Forelimb muscle (tissue), 1 donor: ENCODE measurements at regions not wholly inside any gene's neighbourhood (a gene's known extent, or its start where the extent isn't known, plus 50 kb on each side); places are given as distances from the start of the nearest gene placed in this dataset.
"Not testable (repeated sequence)": the region's sequence is repeated elsewhere in the genome, so short reads cannot be mapped to it uniquely, and the experiment has no call there.

Source experiments
- DNase-seq: peaks from one replicate; pipeline ENCODE4 v3.0.0-alpha.2; 2013; ENCODE audit warnings: low read depth

DNA sequence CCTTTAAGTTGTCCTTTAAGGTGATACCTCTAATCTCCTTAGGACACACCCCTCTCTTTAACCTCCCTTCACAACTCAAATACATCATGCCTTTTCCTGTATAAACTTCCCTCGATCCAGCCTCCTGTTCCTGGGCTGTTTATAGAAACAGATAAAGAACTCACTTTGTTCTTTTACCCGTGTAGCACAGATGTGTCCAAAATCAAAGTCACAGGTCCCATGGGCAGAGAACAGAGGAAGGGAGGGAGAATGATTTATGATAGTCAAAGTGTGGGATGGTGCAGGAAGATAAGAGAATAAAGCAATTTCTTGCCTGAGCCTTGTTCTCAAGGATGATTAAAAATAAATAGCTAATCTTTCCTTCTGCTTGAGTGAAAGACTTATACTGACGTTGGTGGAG lies 50.3 kb upstream of the CABCOCO1 start:
- no peak for DNase-seq

DNA sequence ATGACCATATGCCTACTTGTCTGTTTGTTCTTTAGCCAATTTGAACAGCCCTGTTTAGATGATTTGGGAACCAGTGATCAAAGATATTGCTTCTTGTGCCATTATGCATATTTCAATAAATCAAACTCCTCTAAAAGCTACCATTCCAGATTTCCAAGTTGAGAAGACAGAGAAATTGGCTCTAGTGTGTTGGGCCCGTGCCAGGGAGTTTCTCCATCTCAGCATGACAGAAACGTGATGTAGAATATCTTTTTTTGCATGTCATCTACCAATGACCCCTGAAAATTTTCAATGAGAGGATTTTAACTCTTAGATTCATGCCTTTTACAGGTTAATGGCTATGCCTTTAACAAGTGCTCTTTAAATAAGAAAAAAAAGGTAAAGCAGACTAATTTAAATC lies 50.7 kb upstream of the CABCOCO1 start:
- DNase-seq: no peak

DNA sequence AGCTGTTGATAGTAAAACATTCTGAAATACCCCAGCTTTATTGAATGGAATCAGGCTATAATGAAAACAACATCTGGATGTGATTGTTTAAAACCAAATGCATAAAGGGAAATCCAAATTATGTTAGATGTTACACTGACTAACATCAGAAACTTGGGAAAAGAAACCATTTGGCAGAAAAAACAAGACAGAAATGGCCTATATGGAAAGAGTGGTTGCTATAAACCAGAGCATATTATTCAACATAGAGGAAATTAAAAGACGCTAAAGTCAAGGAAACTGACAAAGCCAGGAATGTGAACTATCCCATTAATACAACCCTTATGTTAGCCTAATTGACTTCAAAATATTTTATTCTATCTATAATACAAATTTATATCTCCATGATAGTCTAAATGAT lies 53.0 kb upstream of the CABCOCO1 start:
- DNase-seq: peak; percentile 65

DNA sequence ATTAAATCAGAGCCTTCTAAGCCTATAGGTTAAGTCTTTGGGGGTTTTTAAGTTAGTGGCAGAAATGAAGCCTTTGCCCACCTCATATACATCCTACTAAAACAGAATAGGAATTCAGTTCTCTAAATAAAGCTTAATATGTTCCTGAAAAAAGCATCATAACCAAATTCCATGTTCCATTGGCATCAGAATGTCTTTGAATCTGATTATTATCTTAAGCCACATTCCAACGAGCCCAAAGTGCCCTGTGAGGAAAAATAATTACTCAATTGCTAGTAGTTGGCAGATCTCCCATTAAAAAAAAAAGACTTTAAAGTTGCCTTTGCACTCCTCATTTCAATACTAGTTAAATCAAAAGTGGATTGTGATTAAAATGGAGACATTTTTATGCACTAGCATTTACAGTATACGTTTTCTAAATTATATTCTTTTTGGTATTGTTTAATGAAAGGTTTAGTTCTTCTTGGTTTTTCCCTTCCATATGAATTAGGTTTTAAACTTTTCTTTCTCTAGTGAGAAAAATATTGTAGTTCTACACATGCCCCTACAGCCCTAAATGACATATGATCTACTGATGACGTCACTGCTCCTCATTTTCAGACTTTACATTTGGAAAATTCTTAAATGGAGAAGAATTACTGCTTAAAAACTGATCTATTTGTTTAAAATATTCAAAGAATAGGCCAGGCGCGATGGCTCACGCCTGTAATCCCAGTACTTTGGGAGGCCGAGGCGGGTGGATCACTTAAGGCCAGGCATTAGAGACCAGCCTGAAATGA lies 54.3 kb upstream of the CABCOCO1 start:
- DNase-seq: no peak

DNA sequence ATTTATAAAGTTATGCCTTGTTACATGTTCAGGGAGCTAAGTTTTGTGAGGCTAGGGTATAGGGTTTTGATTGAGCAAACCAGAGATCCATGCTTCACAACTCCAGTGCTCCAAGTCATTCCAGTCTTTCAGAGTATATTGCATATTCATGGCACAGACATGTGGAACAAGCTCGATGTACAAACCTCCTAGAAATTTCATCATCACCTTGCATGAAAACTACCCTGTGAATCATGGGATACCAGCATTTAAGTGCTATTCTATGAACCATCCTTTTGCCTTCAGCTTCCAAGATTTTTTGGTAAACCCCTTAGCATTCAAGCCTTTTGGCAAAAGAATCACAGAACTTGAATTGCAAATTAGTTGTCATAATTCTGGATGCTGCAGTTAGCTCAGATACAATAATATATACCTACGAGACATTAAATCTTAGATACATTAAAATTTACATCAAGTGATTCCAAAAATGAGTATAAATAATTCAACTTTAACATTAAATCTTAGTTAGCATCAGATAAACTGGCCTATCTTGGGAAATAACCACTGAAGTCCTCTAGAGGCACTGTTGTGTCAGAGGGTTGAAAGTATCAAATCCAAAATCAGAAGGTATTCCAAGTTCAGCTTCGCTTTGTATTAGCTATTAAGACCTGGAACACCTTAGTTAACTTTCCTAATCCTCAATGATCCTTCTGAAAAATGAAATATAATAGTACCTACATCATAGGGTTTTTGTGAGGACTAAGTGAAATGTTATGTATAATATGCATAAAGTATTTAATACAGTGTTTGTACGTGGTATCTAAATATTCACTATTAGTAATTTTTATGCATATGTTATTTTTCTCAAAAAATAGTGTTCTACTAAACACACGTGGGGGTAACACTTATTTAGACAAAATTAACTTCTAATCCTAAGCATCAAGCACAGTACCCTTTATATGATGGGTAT lies 55.5 kb upstream of the CABCOCO1 start:
- no peak for DNase-seq

DNA sequence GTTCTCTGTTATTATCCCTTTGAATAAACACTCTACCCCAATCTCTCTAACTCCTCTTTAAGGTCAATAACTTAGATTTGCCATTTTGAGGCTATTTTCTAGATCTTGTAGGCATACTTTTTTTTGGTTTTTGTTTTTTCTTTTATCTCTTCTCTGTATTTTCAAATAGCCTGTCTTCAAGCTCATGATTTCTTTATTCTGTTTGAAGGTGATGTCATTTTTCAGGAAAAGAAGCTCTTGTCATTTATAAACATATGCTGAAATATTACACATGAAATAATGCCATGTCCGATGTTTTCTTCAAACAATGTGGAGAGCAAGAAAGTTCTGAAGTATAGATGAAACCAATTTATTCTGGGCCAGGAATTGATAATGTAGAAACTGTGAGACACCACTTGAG lies 57.5 kb upstream of the CABCOCO1 start:
- DNase-seq: no peak

DNA sequence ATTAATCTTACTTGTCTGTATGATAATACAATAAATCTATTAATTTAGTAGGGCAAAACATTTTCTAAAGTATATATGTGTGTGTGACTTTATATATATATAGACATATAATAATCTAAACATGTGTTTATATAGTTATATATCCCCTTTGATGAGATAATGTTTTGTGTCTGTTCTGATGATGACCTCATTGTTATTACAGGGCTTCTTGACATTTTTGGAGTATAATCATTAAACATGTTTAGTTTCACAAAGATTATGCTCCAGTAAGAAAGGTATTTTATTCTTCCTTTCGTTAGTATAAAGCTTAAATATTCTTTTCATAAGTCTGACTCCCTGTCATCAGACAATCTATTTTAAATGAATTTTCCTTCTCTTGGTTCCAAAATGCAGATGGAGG lies 62.3 kb upstream of the CABCOCO1 start:
- DNase-seq: no peak

DNA sequence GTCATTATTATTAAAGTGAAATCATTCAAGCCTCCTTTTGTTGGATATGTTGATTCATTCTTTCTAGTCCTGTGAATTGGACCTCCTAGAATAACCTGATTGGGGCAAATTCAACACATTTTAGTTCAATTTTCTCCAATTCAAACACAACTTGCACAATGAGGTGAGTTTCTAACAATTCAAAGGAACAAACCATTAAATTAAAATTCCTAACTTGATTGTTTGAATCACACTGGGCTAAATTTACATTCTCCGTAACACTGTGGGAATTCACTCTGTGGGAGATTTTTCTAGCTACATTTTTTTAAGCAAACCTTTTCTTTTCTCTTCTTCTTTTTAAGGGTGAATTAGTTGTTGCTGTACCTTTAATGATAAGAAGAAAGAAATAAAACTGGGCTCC lies 68.3 kb upstream of the CABCOCO1 start:
- no peak for DNase-seq

DNA sequence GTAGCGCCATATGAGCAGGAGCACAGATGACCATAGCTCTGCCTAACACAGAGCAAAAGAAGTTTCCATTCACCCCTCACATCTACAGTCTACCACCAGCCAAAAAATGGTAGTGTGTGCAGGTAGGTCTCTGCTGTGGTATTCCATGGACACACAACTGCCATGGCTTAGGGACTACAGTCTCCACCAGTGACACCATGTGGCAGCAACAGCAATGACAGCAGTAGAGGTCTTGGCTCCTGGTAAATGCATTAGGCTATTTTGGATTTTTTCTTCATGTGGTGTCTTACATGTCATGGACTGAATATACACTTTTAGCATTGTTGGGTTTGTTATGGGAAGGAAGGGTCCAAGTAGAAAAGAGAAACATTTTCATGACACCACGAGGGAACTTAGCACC lies 70.1 kb upstream of the CABCOCO1 start:
- no peak for DNase-seq

DNA sequence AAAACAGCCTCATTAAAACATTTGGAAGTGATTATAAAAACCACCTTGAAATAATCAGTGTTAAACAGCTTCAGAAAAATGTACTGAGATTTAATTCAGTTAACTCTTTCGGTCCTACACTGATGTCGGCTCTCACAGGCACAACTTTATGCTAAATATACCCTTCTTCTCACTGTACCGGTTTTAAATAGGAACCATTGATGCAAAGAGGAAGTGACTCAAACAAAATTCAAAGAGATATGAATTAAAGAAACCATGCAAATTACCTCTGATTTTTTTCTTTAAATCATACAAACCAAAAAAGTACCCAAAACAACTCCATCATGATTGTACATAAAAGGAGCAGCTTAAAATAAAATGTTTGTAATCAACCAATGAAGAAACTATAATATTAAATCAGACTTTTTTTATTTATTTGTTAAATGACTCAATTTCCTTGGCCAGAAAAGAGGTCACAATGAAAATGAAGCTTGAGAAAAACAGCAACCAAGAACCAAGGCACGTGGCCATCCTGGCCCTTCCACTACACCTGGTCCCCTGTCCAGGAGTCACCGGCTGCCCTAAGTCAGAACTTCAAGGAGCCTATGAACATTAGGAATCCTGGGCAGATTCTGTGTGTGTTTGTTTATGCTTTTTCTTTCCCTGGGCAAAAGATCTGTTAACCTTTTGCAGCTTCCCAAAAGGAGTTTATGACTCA lies 73.0 kb upstream of the CABCOCO1 start:
- DNase-seq: no peak

DNA sequence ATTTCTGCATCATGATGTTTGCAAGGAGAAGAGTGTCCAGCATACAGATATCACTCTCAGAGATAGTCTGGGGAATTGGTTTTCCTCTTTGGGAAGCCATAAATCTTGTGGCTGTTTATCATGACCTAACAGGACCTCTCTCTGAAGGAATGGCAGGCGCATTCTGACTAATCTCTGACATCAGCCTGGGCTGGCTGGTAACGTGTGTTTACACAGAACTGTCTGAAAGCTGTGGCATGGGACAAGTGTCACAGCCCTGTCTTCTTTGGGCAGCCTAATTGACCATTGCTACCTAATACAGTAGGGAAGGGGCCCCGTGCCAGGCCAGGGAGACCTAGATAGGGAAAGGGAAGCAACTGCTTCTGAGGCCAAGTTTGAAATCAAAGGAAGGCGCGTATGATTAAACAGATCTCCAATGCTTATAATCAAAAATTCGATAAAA lies 73.9 kb upstream of the CABCOCO1 start:
- DNase-seq: no peak

DNA sequence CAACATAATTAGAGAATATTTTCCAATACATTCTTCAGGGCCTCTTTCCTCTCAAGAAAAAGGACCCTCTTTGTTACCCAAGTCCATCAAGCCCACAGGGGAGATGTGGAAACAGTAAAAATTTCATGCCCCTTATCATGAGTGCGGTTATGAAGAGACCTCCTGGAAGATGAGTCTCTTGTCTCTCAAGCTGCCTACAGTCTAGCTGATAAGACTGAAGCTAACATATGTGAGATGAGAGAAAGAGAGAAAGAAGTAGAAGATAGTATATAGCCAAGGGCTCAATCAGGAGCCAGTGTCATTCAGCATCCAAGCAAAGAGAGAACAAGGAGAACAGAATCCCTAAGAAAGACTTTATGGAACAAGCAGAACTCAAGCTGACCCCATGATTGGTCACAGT lies 75.9 kb upstream of the CABCOCO1 start:
- DNase-seq: no peak

DNA sequence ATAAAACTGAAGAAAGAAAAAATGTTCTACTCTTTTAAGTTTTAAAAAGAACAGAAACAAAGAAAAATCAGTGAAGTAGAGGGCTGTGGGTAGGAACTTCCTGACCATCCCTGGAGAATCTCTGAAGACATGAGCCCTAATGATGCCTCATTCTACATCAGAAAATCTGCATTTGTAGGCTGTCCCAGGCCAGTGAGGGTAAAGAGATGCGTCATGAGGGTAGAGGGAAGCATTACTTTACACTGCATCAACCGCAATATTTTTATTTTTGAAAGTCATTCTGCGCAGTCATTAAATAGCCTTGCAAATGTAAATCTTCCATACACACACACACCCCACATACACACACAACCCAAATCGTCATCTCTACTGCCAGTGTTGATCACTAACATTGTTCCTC lies 82.1 kb upstream of the CABCOCO1 start:
- DNase-seq: no peak

DNA sequence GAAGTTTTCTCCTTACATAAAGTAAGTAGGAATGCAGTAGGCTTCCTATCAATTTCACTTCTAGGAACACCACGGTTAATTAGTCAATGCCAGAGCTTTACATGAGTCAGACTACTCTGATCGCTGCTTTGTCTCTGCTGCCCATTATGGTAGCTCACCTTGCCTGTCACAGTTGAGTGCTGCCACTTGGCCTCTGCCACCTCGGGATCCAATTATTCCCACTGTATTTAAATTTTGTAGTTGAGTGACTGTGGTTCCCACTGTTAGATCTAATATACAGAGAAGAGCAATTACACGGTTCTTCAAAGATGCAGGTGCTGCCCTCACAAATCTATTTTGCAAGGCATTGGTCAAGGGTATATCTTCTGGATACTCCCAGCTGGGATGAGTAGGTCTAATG lies 92.5 kb upstream of the CABCOCO1 start:
- DNase-seq: not testable (repeated sequence)

DNA sequence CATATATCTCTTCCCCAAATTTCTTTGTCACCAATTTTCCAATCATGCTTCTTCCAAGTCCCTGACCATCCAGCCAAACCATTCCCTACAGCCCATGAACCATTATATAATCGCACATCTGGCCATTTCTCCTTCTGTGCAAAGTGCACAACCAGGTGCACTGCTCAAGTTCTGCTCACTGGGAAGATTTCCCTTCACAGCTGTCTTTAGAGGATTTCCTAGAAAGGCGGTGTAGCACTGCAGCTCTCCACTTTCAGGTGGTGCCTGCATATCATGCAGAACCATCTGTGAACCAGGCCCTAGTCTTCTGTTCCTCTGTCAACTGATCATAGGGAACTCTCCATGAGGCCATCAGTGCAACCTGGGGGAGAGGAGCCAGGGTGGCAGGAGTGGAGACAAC lies 95.0 kb upstream of the CABCOCO1 start:
- DNase-seq: no peak

DNA sequence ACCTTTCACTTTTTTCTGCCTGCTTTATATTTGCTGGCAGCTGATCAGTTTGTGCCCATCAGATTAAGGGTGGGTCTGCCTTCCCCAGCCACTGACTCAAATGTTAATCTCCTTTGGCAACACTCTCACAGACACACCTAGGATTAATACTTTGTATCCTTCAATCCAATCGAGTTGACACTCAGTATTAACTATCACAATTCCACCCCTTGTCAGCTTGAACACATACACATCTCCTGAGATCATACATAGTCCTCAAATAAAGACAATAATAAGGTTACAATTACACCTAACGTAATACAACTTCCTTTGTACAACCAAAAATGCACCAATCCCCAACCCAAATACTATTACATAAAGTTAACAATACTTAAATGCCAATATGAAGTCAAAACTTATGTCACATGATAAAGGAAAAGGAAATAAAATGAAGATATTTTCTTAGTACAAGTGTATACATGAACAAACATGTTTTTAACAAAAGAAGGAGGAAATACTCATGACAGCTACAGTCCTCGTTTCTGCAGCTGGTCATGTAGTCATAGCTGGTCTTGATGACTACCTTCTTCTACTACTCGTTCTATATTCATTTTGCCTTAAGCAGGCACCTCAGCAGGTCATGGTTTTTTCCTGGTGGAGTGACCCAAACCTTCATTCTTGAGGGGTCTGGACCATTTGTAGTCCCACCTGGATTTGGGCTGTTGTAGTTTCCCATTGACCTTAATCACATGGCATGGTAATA lies 96.7 kb upstream of the CABCOCO1 start:
- DNase-seq: no peak

DNA sequence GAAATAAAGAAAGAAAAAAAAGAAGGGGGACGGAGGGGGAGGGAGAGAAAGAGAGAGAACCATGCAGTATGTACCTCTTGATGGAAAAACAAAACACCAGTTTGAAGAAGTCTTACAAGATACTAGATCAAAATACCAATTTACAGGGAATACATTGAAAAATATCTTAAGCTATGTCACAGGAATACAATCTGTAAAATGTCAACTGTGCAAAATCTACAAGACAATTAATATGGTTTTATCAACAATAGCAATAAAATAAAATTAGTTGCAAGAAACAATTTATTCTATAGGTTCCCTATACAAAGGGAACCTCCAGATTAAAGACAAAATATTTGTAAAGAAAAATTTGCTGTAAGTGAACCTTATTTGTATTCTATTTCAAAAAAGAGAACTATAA lies 98.3 kb upstream of the CABCOCO1 start:
- DNase-seq: no peak

DNA sequence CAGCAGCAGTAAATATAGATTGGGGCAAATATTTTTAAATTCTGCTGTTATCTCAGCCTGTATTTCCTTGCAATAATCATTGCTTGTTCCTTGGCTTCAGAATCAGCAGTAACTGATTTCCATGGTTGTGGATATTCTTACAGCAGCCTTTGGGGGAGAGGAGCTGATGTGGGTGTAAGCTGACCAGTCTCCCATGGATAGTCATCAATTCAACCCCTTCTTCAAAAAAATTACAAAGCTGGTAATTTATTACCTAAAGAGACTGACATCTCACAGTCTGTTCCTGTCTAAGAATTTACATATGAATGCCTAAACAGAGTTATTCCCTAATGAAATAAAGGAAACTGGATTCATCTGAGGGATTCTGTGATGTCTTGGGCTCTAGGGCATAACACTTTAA lies 103.1 kb upstream of the CABCOCO1 start:
- no peak for DNase-seq

DNA sequence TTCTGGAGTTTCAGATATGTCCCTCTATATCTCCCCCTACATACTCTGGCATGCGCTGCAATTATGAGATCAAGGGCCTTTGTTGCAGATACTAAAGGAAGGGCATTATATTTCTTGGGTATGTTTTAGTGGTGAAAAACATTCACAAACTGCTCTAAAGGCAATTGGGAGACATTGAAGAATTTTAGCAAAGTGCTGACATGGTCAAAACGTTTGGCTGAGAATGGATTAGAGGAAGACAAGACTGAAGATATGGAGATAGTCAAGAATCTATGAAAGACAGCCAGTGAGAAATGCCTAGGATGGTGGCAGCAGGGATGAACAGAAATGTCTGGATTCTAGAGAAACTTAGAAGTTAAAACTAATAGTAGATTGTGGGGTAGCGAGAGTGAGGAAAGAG lies 104.5 kb upstream of the CABCOCO1 start:
- no peak for DNase-seq

DNA sequence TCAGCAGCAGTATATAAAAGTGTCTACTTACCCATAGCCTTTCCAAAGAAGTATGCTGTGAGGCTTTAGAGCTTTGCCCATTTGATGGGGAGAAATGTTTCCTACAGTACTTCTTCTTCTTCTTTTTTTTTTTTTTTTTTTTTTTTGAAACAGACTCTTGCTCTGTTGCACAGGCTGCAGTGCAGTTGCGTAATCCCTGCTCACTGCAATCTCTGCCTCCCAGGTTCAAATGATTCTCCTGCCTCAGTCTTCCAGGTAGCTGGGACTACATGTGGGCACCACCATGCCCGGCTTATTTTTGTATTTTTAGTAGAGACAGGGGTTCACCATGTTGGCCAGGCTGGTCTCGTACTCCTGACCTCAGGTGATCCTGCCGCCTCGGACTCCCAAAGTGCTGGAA lies 101.7 kb upstream of the TMEM26 start:
- DNase-seq: no peak

DNA sequence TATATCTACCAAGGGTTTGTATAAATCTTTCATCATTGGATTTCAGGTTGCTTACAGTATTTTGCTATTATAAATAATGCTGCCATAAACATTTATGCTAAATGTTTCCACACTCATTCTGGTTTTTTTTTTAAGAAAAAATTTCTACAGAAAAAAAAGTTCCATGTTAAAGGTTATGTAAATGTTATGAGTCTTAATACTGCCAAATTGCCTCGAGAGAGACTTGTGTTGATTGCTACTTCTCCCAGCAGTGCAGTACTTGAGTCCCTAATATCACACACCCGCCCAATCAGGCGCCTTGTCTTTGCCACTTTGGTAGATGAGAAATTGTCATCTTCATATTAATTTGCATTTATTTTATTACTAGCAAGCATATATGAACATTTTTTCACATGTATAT lies 96.7 kb upstream of the TMEM26 start:
- DNase-seq: no peak

DNA sequence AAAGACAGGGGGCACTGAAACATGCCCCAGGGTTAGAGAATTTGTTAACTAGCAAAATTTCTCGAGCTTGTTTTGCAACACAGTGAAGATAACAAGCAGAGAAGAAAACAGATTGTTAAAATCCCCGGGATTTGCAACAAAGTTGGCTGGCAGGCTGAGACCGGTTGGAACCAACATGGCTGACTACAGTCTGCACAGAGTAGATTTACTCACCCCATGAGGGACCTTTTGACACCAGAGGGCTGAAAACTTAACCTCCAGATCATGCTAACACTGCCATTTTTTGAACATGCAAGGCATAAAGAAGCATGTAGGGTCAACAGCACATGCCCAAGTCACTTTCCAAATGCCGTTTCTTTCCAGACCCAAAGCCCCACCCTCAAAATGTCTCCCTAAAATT lies 95.2 kb upstream of the TMEM26 start:
- DNase-seq: no peak
